T-helper 22 cell (primary cell): ENCODE measurements at regions not wholly inside any gene's neighbourhood (a gene's known extent, or its start where the extent isn't known, plus 50 kb on each side); places are given as distances from the start of the nearest gene placed in this dataset.

Experiments
- DNase-seq: peaks from one replicate; pipeline ENCODE4 v3.0.0-alpha.2; 2020; ENCODE audit warnings: low read depth

DNA sequence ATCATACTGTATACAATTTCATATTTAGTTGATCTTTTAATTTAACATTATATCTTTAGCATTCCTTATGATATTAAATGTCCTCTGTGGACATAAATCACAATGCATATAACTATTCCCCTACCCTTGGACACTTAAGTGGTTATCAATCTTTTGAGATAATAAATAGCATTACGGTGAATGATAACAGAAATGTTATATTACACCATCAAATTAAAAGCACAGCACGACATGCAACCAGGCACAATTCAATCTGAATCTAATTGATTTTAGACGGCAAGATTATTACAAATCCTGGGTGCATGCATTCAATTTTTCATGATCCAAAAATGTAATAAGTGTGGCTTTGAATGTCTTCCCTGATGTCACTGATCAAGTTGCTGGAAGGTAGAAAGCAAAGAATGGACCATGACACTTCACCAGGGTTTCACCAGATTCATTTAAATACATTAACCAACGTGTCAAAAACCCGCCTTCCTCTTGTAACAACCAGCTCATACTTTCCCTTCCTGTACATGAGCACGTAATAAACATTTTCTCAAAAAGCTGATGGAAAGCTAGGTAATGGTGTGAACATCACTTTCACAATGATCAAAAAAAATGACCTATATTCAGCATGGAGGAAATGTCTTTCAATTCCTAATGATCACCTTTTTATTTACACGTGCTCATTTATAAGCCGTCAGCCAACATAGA is 513.7 kb upstream of the ID2 start:
- DNase-seq: no peak

DNA sequence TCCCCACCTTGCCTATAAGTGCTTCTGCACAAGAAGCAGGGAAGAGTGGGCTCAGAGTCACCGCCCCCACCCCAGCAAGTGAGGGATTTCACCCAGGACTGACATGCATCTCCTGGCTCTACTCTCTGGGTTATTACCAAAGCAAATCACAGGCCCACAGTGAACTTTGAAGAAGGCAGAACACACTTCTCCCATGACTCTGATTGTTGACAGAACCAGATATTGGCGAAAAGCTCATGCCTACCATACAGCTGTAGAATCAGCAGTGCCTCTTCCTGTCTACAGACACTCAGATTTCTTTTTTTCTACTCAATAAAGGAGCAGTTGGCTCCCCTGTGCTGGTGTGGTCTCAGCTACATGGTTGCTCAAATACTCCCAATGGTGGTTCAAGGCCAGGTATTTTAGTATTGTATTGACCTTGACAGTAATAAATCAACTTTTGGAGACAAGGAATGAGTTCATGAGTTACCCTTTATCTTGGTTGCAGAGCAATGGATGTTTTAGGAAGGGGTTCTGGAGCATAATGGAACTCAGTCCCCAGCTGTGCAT is 512.9 kb upstream of the ID2 start:
- DNase-seq: no peak

DNA sequence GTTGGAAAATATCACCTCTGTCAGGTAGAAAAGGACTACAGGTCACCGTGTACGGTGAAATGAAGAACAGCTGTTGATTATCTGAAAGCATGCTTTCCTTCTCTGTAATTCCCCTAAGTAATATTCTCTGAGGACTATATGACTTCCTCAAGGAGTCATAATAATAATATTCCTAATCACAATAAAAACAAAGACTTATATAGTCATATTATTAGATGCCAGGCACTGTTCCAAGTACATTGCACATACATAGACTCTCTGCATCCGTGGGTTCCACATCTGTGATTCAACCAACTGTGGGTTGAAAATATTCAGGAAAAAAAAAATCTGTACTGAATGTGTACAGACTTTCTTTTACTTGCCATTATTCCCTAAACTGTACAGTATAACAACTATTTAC is 512.4 kb upstream of the ID2 start:
- DNase-seq: no peak

- DNase-seq: no peak
Observed at GRCh38 chr2:8170552-8171327, 511.1 kb upstream of the ID2 start.

DNA sequence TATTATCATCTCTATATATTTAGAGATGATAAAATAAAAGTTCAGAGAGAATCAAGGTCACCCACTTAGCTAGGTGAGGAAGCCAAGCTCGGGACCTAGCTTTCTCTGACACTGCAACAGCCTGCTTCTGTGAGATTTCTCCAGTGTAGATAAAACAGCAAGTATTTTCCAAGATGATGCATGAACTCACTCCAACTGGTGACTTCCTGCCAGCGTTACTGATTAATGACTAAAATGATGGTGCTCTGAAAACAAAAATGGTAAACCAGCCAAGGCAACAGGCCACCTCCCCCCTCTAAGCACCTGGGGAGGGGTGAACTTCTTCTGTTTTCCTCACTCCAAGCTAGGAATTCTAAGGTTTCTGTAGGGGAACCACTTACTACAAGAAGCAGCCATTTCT is 510.2 kb upstream of the ID2 start:
- DNase-seq: no peak

GRCh38 chr2:8172661-8173060 is 509.2 kb upstream of the ID2 start:
- no peak for DNase-seq

DNA sequence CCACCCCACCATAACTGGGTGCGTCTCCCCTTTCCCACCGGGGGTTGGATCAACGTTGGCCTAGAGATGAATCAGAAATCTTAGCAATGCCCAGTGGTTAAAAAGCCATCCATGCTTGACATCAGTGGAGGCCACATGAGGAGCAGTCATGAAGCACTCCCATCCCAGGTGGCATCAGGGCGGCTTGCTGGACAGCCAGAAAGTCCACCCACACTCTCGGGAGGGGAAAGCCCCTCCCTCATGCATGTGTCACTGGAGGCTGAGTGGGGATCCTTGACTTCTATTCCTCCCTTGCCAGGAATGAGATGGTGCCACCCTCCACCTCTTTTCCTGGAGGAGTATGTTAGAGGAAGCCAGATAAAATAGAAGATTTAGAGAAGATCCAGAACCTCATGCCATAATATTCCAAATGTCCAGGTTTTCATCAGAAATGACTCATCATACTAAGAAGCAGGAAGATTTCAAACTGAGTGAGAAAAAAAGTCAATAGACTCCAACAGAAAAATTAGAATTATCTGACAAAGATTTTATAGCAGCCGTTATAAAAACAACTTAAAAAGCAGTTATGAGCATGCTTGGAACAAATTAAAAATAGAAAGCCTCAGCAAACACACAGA is 507.1 kb upstream of the ID2 start:
- no peak for DNase-seq

DNA sequence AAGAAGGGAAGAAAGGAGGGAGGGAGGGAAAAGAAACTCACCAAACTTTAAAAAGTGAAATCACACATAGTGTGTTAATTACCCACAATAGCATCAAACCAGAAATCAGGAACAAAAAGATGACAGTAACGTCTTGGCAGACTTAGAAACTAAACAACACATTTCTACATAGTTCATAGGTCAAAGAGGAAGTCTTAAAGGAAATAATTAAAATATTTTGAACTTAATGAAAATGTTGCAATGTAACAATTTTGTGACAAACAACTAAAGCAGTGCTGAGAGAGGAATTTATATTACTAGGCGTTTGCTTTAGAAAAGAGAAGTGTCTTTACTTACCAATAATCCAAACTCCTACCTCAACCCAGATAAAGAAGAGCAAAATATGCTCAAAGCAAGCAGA is 505.0 kb upstream of the ID2 start:
- no peak for DNase-seq

DNA sequence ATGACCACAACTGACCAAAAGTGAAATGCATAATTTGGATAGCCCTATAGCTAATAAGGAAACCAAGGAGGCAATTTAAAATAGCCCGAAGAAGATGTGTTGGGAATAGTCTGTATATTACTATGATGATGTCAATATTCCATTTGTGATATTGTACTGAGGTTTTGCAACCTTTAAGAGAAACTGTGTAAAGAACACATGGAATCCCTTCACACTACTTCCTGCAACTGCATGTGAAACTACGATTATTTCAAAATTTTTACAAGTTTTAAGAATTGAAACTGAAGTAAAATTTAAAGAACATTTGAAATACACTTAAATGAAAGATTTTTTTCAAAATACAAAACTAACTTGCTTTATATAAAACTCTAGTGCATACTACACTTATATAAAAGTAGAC is 504.3 kb upstream of the ID2 start:
- DNase-seq: no peak

- no peak for DNase-seq
Observed at GRCh38 chr2:8178911-8179310, 502.9 kb upstream of the ID2 start.

- no peak for DNase-seq
Observed at GRCh38 chr2:8189316-8189715, 492.5 kb upstream of the ID2 start.

DNA sequence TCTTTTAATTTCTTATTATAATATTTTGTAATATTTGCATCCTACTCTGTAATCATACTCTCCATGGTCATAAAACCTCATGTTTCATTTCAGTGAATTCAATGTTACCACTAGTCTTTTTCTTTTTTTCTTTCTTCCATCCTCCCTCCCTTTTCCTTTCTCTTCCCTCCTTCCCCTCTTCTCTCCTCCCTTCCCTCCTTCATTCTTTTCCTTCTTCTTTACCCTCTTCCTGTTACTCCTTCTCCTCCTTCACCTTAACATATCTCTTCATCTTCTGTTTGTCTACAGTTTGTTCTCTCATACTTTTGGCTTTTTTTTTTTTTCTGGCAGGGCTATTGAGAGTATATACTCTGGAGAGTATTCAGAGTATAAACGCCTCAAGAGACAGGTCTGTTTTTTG is 491.6 kb upstream of the ID2 start:
- DNase-seq: no peak

DNA sequence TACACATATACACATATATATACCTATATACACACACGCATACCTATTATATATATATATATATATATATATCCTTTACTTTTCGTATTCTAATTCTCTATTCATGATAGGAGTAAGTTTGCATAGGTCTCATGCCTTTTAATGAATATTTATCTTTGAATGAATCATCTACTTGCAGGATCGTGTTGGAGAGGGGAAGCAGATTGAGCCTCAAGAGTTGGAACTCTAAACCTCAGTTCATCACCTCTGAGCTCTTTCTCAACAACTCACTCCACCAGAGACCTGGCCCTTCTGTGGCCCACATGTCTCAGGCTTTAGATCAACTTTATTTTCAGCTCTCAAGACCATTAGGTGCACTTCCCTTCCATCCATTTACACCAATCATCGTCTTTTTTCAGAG is 490.4 kb upstream of the ID2 start:
- no peak for DNase-seq

DNA sequence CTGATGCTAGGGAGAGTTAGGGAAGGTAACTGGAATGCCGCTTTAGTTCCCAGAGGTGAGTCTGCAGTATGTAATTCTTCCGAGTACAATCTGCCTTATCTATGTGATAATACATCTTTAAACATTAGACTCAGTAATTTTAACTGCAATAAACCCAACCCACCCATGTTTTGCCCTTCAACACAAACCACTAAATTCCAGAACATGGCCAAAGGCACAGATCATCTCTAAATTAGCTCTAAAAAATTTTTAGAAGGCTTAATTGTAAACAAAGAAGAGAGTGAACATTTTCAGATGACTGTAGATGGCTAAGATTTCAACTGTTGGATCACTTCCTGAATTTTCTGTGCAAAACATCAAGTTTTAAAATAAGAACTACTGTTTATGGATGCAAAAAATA is 488.7 kb upstream of the ID2 start:
- DNase-seq: no peak

DNA sequence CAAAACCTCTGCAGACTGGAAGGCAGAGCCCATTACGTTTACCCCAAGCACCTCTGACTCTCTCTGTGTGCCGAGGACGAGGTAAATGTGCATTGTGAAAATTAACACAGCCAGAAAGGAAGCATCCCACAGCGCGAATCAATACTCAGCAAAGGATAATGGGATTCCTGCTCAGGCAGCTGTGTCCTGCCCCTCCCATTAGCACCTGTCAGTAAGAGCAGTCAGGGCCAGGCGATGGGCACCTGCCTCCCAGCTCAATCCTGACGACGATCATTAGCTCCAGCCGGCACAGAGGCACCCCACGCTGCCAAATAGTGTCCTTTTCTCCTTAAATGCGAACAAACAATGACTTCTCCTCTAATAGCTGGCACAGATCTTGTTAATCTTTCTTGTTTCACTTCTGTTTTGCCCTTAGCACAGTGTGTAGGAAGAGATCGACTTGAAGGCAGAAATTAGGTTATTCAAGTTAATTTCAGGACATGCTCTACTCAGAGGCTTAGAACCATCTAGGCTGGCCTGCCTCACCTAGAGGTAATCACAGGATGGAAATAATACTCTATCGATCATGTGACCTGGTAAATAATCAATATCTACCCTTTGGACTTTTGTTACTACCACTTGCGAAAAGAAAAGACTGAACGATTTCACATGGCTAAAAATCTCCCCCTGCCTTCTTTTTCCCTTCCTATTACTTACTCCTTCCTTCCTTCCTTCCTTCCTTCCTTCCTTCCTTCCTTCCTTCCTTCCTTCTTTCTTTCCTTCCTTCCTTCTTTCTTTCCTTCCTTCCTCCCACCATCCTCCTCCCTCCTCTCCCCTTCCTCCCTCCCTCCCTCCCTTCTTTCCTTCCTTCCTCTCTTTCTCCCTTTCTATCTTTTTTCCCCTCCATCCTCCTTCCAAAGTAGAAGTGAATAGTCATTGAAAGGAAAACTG is 487.9 kb upstream of the ID2 start:
- no peak for DNase-seq

DNA sequence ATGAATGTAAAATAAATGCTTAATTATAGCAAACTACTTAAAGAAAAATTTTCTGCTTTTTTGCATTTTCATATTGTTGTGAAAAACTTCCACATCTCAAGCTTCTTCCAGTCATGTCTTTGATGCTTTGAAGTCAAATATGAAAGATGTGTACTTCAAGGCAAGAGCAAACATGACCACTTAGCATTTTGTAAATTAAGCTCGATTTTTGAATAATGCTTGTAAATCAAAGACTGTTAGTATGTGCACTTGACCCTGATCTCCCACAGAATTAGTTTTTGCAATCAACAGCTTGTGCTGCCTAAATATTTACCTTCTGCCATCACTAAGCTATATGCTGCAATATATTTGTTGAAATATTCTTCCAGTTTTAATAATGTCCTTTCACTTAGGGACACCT is 486.1 kb upstream of the ID2 start:
- DNase-seq: no peak

GRCh38 chr2:8196316-8196715 is 485.5 kb upstream of the ID2 start:
- DNase-seq: no peak

- DNase-seq: no peak
Observed at GRCh38 chr2:8197101-8197500, 484.8 kb upstream of the ID2 start.

- no peak for DNase-seq
Observed at GRCh38 chr2:8197825-8198224, 484.0 kb upstream of the ID2 start.

DNA sequence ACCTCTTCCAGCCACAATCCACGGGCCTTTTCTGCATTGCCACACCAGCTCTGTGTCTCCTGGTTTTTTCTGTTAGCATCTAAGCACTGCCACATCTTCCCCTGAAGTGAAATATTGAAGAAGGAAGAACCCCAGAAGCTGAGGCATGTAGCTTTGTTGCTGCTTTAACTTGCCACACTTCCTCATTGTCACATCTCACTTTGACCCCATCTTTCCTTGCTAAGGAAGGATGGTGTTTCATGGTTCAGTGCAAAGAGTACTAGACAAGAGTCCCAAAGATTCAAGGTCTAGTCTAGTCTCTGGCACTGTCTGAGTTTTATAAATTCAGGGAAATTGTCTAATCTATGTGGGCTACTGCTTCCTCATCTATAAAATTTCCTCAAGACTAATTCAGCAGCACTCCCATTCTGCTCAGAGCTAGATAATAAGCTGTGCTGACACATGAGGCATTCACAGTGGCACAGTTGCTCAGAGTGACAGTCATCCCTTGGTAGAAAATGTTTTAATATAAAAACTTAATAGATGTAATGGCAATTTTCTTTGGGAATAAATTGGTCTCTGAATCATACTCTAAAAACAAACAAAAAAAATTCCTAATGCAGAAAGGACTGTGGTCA is 483.0 kb upstream of the ID2 start:
- DNase-seq: no peak

DNA sequence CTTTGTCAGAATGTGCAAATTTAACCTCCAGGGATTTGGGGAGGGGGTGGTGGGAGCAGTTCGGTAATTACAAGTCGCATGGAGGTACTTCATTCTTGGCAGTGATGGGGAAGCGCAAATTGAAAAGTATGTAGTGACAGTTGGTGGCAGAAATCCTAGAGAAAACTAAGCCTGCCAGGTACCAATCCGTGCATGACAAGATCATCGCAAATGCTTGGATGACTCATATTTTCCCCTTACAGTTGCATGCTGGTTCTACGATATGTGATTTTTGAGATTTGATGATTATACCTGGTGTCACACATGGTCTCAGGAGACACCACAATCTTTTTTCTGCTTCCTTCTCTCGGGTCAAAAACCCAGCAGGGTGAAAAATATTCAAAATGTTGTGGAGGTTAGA is 479.7 kb upstream of the ID2 start:
- no peak for DNase-seq

DNA sequence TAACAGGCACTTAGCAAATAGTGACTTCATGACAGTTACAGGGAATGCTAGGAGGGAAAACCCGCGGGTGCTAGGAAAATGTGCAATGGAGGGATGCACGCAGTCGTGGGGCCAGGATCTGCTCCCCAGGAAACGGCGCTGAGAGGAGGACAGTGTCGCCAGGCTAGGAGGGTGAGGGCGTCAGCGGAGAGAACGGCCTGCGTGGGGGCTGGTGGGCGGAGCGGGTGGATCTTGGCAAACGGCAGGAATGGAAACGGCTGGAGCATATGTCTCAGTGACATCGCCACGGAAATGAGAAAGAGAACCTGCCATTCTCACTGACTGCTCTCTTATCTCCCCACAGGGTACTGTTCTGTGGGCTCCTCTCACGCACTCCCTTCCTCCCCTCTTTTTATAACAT is 478.5 kb upstream of the ID2 start:
- DNase-seq: no peak
